Retinal pigment epithelial cell (primary cell): ENCODE measurements at regions not wholly inside any gene's neighbourhood (a gene's known extent, or its start where the extent isn't known, plus 50 kb on each side); places are given as distances from the start of the nearest gene placed in this dataset.

Source experiments
- DNase-seq: peaks from one replicate; pipeline ENCODE4 v3.0.0-alpha.2; 2010; ENCODE audit warnings: low read depth
- H3K4me3 ChIP-seq: 2 replicates; pipeline ENCODE4 v1.5.1; 2011; ENCODE audit warnings: mild to moderate bottlenecking, low read length, control low read depth, moderate library complexity
- CTCF ChIP-seq: conservative IDR thresholded peaks from 2 replicates; pipeline ENCODE4 v1.5.1; 2011; ENCODE audit warnings: low read depth, low read length, control low read depth, inconsistent platforms

GRCh38 chr3:124558991-124559845 is 171.0 kb upstream of the UMPS start:
- DNase-seq = peak; percentile 100
- H3K4me3 ChIP-seq = no peak overlapping the region
- no peak for TF ChIP-seq CTCF

GRCh38 chr3:124559846-124560574 is 170.2 kb upstream of the UMPS start:
- TF ChIP-seq CTCF = peak; percentile 92

GRCh38 chr3:124560666-124561215 is 169.5 kb upstream of the UMPS start:
- no peak for TF ChIP-seq CTCF
- DNase-seq = no peak
- H3K4me3 ChIP-seq = no peak overlapping the region

More at GRCh38 chr3:124559846-124560574, 170.2 kb upstream of the UMPS start:
- peak; percentile 68 for DNase-seq
- H3K4me3 ChIP-seq = no peak overlapping the region

- no peak overlapping the region for H3K4me3 ChIP-seq
- DNase-seq = no peak
- no peak for TF ChIP-seq CTCF
Observed at GRCh38 chr3:124562769-124563168, 167.5 kb upstream of the UMPS start.

GRCh38 chr3:124563376-124563775 is 166.9 kb upstream of the UMPS start:
- H3K4me3 ChIP-seq = no peak overlapping the region
- no peak for DNase-seq
- no peak for TF ChIP-seq CTCF

- DNase-seq = no peak
- peak; percentile 90 for TF ChIP-seq CTCF
- no peak overlapping the region for H3K4me3 ChIP-seq
Observed at GRCh38 chr3:124565013-124565412, 165.2 kb upstream of the UMPS start.
